ENCODE measurements at regions not wholly inside any gene's neighbourhood (a gene's known extent, or its start where the extent isn't known, plus 50 kb on each side); places are given as distances from the start of the nearest gene placed in this dataset.

- no peak for DNase-seq
Observed at GRCh38 chr1:36555041-36555440, 72.3 kb upstream of the CSF3R start.

GRCh38 chr1:36554323-36554628, 71.6 kb upstream of the CSF3R start:
- DNase-seq: no peak

- peak in 39 of 51 donors; percentile 1 to 67 (median 25) for DNase-seq
Observed at GRCh38 chr1:36553591-36554322, 71.0 kb upstream of the CSF3R start.

GRCh38 chr1:36542962-36543515, 60.3 kb upstream of the CSF3R start:
- no peak for DNase-seq

- no peak for DNase-seq
Observed at GRCh38 chr1:36542024-36542961, 59.6 kb upstream of the CSF3R start.

GRCh38 chr1:36540056-36540455, 57.3 kb upstream of the CSF3R start:
- no peak for DNase-seq

- DNase-seq: no peak
Observed at GRCh38 chr1:36539526-36539925, 56.8 kb upstream of the CSF3R start.

GRCh38 chr1:36537991-36538390, 55.3 kb upstream of the CSF3R start:
- no peak for DNase-seq

GRCh38 chr1:36537190-36537768, 54.6 kb upstream of the CSF3R start:
- no peak for DNase-seq

GRCh38 chr1:36536727-36537126, 54.0 kb upstream of the CSF3R start:
- no peak for DNase-seq

GRCh38 chr1:36534711-36535412, 52.1 kb upstream of the CSF3R start:
- DNase-seq: no peak

GRCh38 chr1:36533897-36534296, 51.2 kb upstream of the CSF3R start:
- no peak for DNase-seq

- DNase-seq: no peak
Observed at GRCh38 chr1:36532810-36533401, 50.2 kb upstream of the CSF3R start.

All from hypothalamus (tissue), 51 donors.